Suppressor macrophage treated with lipopolysaccharide for 1 hour (primary cell): ENCODE measurements at regions not wholly inside any gene's neighbourhood (a gene's known extent, or its start where the extent isn't known, plus 50 kb on each side); places are given as distances from the start of the nearest gene placed in this dataset.
A peak's percentile ranks its signal among the peaks of the same experiment; 100 is the strongest.

Experiments used
- DNase-seq, 3 donors: peaks; one replicate each; pipeline ENCODE4 v3.0.0-alpha.2; 2020 to 2022

DNA sequence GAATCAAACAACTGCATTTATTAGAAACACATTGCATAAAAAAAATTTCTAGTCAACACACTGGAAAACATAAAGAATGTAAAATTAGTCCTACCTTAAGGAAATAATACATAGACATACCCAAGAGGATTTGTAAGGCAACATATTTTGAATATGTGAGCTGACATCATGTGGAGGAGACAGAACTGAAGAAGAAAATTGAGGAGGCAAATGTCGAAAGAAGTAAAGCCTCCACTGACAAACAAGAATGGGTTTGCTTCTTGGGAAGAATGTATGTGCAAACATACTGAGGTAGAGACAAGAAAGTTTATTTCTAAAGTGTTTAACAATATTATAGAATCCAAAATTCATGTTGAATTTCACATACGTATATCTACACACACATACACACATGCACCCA lies 363.0 kb upstream of the PDE4D start:
- DNase-seq: peak in 1 of 3 donors; percentile 40

GRCh38 chr5:60248901-60249300 lies 355.4 kb upstream of the PDE4D start:
- peak; percentile 29 to 51 (median 49) for DNase-seq

- DNase-seq: no peak
These were observed 350.2 kb upstream of the PDE4D start for GRCh38 chr5:60243713-60244112.

GRCh38 chr5:60232036-60232795 lies 338.7 kb upstream of the PDE4D start:
- DNase-seq: peak; percentile 36 to 71 (median 63)

DNA sequence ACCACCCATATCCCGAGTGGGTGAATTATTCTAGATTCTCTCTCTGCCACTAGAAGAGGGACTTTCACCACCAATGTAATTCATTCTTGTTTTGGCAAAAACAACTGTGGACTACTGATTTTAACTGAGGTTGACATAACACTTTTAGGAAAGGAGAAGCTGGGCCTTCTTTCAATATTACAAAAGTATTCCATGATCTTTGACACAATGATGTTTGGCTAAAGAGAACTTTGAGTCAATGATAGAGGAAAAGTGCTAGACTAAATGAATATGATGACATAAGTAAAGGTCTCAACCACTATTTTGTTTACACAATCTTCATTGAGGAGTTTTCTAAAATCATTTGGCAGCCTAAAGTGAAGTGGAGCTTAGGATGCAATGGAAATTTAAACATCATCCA lies 336.9 kb upstream of the PDE4D start:
- DNase-seq: peak; percentile 4 to 47 (median 30)

- DNase-seq: no peak
These were observed 336.2 kb upstream of the PDE4D start for GRCh38 chr5:60229691-60230185.

DNA sequence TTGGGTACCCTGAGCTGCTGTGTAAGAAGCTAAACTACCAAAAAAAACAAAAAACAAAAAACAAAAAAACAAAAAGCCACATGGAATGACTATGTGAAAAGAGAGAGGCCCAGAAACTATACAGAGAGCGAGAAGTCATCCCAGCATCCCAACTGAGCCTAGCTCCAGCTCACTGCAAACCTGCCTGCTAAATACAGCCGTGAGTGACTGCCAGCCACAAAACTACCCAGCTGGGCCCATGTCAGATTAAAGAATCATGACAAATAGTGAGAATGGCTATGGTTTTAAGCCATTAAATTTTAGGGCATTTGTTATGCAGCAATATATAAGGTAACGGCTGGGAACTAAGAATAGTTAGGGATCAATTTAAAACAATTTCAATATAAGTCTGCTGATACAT lies 335.1 kb upstream of the PDE4D start:
- no peak for DNase-seq

DNA sequence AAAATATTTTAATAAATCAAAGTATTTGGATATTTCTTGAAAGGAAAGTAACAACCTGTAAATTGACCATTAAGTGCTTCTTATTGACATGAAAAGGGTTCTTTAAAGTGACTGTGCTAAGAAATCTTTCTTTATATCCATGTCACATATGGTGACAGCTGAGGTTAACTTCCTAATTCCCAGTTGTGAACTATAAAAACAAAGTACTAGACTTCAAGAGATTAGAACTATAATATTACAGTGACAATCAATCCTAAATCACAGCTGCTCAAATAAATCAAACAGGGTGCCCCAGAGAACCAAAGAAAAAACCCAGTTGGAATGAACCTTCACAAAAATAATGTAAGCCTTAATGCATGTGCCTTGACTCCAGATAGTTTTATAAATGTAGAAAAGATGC lies 332.6 kb upstream of the PDE4D start:
- DNase-seq: no peak

DNA sequence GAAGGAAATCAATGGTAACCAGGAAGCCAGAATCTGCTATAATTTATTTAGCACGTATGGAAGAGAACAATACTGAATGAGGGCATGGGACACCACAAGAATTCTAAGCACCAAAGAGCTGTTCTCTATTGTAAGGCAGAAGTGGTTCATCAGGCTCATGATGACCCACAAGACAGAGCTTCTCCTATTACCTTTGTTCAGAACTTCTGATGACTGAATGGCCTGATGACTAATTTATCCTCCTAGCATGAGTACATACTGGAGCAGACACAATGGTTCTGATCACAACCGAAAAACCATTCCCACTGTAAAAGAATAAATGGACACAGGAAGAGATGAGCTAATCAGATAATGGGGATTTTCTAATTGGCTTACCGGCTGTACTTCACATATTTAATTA lies 329.8 kb upstream of the PDE4D start:
- DNase-seq: peak; percentile 18 to 58 (median 47)

DNA sequence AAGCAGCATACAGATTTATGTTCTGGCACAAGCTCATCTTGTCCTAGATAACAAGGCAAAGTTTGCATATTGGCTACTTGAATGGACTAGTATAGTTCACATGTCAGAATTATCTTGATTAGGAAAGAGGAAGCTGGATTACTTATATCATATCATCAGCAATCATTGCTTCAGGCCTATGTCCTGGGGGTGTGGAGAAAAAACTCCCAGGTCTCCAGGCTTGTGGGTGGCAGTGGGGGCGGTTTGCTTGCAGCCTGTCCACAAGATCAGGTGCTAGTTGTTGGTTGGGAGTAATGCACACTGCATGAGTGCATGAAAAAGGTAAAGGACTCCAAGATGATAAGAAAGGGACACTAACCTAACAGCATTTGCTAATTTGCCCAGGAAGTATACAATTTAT lies 326.4 kb upstream of the PDE4D start:
- peak; percentile 43 to 57 (median 48) for DNase-seq

DNA sequence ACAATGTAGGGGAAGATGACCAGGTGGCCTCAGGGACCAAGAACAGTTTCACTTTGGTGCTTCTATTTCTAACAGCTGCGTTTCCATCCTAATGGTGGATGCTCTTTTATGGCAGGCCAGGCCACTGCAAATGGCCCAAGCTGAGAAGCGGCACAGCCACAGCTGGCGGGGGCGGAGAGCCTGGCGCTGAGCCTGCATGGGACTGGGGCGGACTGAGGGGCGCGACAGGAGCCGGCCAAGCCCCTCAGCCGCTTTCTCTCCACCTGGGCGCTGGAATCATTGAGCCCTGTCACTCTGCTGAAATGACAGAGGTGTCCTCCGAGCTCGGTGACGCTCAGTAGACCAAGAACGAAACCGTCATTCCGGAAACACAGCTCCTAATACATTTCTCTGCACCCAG lies 317.3 kb upstream of the PDE4D start:
- no peak for DNase-seq

DNA sequence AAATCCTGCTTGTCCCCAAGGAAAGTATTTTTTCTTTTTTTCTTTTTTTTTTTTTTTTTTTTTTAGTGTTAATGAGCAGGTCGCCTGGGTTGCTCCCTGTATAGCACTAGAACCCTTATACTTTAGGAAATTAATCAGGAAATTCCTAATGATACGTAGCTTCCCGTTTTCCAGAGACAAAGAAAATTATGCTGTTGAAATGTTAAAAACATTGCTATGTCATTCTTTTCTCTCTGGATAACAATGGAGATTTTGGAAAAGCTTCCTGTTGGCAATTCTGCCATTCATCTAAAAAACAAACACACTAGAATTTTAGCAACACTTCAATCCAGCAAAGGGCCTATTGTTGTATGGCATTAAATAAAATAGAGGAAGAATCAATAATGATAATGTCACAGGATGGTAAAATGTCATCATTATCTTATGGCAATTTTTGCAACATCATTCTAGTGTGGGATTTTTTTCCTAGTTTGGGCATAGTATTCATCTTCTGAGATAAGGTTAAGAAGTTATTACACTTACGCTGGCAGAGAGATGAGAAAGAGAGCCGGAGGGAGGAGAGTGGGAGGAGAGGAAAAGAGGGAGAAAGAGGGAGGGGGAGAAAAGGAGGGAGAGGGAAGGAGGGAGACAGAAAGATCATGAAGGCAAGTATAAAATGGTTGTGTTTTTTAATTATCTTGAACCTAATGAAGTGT lies 315.8 kb upstream of the PDE4D start:
- peak; percentile 15 to 44 (median 23) for DNase-seq

GRCh38 chr5:60208716-60209115 lies 315.2 kb upstream of the PDE4D start:
- no peak for DNase-seq

DNA sequence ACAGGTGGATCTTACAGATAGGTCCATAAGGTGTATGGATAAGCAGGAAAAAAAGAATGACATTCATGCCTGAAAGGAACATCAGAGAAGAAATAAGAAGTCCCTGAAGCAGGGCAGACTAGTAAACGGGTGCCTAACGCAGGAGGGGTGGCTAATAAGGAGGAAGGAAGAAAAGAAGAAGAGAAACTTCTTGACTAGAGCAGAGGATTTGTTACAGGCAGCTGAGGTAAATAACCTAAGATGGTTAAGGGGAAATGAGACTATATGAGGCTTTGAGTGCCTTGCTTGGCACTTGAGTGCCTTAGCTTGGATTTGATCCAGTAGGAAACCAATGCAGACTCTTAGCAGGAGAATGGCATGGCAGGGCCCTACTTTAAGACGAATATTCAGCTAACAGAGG lies 313.5 kb upstream of the PDE4D start:
- DNase-seq: peak; percentile 57 to 68 (median 65)

DNA sequence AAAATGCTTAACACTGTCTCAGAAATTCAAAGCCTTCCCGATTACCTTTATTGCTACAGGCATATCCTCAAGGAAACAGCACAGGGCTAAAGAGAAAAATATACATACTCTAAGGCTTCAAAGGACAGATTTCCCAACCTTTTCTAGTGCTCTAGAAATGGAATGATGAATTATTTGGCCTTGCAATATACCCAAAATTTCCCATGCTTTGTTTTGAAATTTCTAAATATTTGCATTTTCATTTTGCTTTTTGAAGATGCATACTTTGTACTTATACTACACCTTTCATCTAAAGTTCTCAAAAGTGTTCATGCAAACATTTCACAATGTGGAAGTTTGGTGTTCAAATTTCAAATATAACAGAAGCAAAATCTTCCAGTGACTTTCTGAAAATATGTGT lies 312.7 kb upstream of the PDE4D start:
- DNase-seq: no peak

DNA sequence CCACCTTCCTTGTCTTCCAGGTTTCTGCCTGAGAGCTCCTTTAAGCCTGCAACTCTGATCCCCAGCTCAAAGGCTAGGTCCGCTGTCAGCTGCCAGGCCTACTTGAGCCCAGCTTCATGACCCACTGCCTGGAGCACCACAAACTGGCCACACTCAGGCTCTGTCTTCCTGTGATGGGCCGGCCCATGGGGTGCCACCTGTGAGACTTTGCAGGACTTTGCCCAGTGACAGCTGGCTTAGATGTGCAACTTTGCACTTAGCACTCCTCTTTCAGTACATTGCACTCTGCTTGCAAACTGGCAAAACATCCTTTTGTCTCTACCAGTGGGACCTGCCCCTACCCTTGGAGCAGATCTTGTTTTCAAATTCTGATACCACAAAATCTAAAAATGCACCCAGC lies 311.5 kb upstream of the PDE4D start:
- no peak for DNase-seq

DNA sequence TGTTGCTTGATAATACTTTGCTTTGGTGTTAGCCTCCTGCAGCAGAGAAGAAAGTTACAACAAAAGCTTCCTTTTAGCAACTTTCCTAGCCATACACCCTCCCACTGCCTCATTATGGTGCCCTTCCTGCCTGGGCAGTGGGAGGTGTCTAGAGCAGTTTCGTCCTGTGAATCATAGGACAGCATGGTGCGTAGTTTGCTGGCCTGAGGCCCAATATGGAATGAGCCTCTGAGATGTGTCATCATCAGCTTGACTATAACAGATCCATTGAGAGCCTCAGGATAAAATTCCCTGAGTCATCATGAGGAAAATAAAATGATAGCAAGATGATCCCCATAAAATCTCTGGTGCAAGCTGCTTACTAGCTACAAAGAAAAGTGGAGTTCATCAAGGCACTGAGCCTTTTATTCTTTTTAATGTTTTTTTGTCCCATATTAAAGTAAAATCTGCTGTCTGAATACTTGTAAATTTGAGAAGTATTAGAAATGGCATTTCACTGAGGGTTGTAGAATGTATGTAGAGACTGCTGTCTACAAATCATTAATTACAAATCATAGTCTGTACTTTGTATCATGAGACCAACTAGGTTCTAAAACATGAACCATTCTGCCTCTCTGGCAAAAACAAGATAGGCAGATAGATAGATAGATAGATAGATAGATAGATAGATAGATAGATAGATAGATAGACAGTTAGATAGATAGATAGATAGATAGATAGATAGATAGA lies 303.0 kb upstream of the PDE4D start:
- DNase-seq: peak; percentile 77 to 95 (median 90)

- no peak for DNase-seq
These were observed 302.0 kb upstream of the PDE4D start for GRCh38 chr5:60195551-60195950.

DNA sequence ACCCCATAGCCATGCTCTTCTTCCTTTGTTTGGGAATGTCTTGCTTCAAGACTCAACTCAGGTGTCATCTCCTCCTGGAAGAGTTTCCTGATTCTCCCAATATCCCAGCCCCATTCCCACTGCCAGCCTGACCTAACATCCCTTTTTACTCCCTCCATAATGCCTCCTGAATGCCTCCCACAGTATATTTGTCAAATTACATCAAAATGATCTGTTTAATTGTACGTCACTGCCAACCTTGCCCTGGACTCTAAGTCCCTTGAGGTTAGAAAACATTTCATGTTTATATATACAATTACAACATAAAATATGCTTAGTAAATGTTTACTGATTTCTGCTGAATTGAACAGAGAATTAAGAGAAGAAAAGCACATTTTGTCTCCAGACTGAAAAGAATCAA lies 301.6 kb upstream of the PDE4D start:
- no peak for DNase-seq

- peak in 1 of 3 donors; percentile 25 for DNase-seq
These were observed 291.9 kb upstream of the PDE4D start for GRCh38 chr5:60185231-60186099.

DNA sequence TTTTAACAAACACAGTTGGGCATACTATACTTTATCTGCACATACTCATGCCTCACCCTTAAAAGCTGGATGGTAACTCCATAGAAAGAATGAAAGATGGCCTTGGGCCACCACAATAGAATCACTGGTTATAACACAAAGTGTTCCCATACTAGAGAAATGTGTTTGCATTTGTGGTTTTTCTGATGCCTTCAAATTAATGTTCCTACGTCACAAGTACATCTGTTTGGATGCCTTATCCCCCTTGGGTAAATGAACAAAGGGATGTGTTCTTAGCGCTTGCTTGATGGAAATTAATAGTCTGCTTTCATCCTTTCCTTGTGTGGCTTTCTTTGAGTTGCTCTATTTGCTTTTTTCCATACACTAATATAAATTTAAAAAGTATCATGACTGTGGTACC lies 291.1 kb upstream of the PDE4D start:
- DNase-seq: no peak

DNA sequence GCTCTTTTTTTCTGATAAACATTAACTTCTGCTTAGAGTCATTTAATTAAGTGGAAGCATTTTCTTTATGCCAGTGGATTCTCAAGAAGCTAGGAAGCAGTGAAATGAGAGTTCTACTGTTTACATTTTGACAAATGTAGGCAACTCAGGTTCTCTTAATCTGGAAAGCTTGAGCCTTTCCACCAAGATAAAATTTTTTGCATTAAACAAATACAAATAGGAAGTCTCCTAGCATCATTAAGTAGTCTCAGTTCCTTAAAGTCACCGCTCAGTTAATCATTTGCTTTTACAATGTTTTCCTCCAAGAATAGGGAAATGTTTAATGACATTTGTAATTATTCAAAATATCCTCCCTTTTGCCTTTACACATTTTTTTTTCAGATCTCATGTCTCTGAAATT lies 290.4 kb upstream of the PDE4D start:
- DNase-seq: peak in 2 of 3 donors; percentile 17 to 34

DNA sequence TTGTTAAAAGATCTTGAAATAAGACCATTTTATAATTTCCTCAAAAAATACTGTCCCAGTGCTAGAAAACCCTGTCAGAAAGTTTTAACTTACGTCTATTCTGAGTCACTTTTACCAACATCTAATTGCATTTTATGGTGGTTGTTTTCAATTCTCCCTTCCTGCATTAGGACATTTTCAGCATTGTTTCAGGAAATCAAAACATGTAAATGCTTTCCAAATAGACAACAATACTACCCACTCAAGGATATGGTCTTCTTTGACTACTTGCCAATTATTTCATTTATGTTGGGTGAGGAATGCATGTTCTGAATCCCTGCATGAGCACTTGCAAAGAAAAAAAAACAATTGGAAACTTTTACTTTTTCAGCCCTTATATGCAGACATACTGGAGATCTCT lies 284.6 kb upstream of the PDE4D start:
- no peak for DNase-seq
